Stomach smooth muscle (tissue), 2 donors: ENCODE measurements at regions not wholly inside any gene's neighbourhood (a gene's known extent, or its start where the extent isn't known, plus 50 kb on each side); places are given as distances from the start of the nearest gene placed in this dataset.

ENCODE experiments used
- H3K27ac ChIP-seq: one replicate; pipeline ENCODE4 v1.7.0; 2013; ENCODE audit warnings: mild to moderate bottlenecking, low read length, inconsistent platforms
- H3K27me3 ChIP-seq, 2 donors: one replicate each; pipeline ENCODE4 v1.7.0; 2013; ENCODE audit warnings: low read length in 2 of 2; ENCODE audit not compliant: insufficient read depth in 2 of 2, control insufficient read depth in 1 of 2
- H3K36me3 ChIP-seq, 2 donors: one replicate each; pipeline ENCODE4 v1.7.0; 2013; ENCODE audit warnings: low read length in 2 of 2; ENCODE audit not compliant: control insufficient read depth in 2 of 2, insufficient read depth in 2 of 2
- H3K4me1 ChIP-seq: one replicate; pipeline ENCODE4 v1.7.0; 2013; ENCODE audit warnings: low read length; ENCODE audit not compliant: control insufficient read depth, insufficient read depth
- H3K4me3 ChIP-seq, 2 donors: one replicate each; pipeline ENCODE4 v1.7.0; 2013; ENCODE audit warnings: low read length in 2 of 2
- H3K9ac ChIP-seq, 2 donors: one replicate each; pipeline ENCODE4 v1.7.0; 2013; ENCODE audit warnings: low read length in 2 of 2, mild to moderate bottlenecking in 1 of 2
- H3K9me3 ChIP-seq, 2 donors: one replicate each; pipeline ENCODE4 v1.7.0; 2013; ENCODE audit warnings: low read length in 2 of 2; ENCODE audit not compliant: control insufficient read depth in 2 of 2
- donor health status: healthy.
- donor health status: Pancreatic carcinoma.

- H3K4me1 ChIP-seq = no peaks in the 10 kb centered on the region
- no peaks in the 10 kb centered on the region for H3K27me3 ChIP-seq
- no peak overlapping the region for H3K9ac ChIP-seq
- no peaks in the 10 kb centered on the region for H3K9me3 ChIP-seq
- H3K27ac ChIP-seq = no peak overlapping the region
- no peak overlapping the region for H3K4me3 ChIP-seq
- H3K36me3 ChIP-seq = no peaks in the 10 kb centered on the region
These were observed 275.8 kb downstream of the FAT3 start for GRCh38 chr11:92500453-92500852.

- H3K4me1 ChIP-seq = no peaks in the 10 kb centered on the region
- H3K36me3 ChIP-seq = no peaks in the 10 kb centered on the region
- no peak overlapping the region for H3K27ac ChIP-seq
- H3K9ac ChIP-seq = no peak overlapping the region
- no peaks in the 10 kb centered on the region for H3K27me3 ChIP-seq
- H3K9me3 ChIP-seq = no peaks in the 10 kb centered on the region
- no peak overlapping the region for H3K4me3 ChIP-seq
These were observed 276.6 kb downstream of the FAT3 start for GRCh38 chr11:92501066-92501739.

- no peaks in the 10 kb centered on the region for H3K36me3 ChIP-seq
- no peaks in the 10 kb centered on the region for H3K4me1 ChIP-seq
- H3K4me3 ChIP-seq = no peak overlapping the region
- no peaks in the 10 kb centered on the region for H3K27me3 ChIP-seq
- no peak overlapping the region for H3K9ac ChIP-seq
- H3K27ac ChIP-seq = no peak overlapping the region
- H3K9me3 ChIP-seq = no peaks in the 10 kb centered on the region
These were observed 279.4 kb downstream of the FAT3 start for GRCh38 chr11:92504004-92504403.

- no peak overlapping the region for H3K27ac ChIP-seq
- no peak overlapping the region for H3K4me3 ChIP-seq
- no peaks in the 10 kb centered on the region for H3K36me3 ChIP-seq
- H3K27me3 ChIP-seq = no peaks in the 10 kb centered on the region
- no peak overlapping the region for H3K9ac ChIP-seq
- H3K9me3 ChIP-seq = no peaks in the 10 kb centered on the region
- H3K4me1 ChIP-seq = no peaks in the 10 kb centered on the region
These were observed 279.9 kb downstream of the FAT3 start for GRCh38 chr11:92504534-92504933.

- Histone ChIP-seq H3K9ac (no peak overlapping the region), H3K36me3 (no peaks in the 10 kb centered on the region), H3K9me3 (no peaks in the 10 kb centered on the region), H3K4me3 (no peak overlapping the region), H3K4me1 (no peaks in the 10 kb centered on the region), H3K27ac (no peak overlapping the region), H3K27me3 (no peaks in the 10 kb centered on the region)
These were observed 281.1 kb downstream of the FAT3 start for GRCh38 chr11:92505689-92506088.

- Histone ChIP-seq H3K36me3 (no peaks in the 10 kb centered on the region), H3K4me1 (no peaks in the 10 kb centered on the region), H3K27me3 (no peaks in the 10 kb centered on the region), H3K9ac (no peak overlapping the region), H3K27ac (no peak overlapping the region), H3K9me3 (no peaks in the 10 kb centered on the region), H3K4me3 (no peak overlapping the region)
These were observed 282.3 kb downstream of the FAT3 start for GRCh38 chr11:92506809-92507336.

- Histone ChIP-seq H3K9me3 (no peaks in the 10 kb centered on the region), H3K4me1 (no peaks in the 10 kb centered on the region), H3K27me3 (no peaks in the 10 kb centered on the region), H3K36me3 (no peaks in the 10 kb centered on the region), H3K4me3 (no peak overlapping the region), H3K27ac (no peak overlapping the region), H3K9ac (no peak overlapping the region)
These were observed 286.0 kb downstream of the FAT3 start for GRCh38 chr11:92510591-92510990.

- H3K4me1 ChIP-seq = no peaks in the 10 kb centered on the region
- H3K36me3 ChIP-seq = no peaks in the 10 kb centered on the region
- no peak overlapping the region for H3K4me3 ChIP-seq
- no peaks in the 10 kb centered on the region for H3K9me3 ChIP-seq
- no peaks in the 10 kb centered on the region for H3K27me3 ChIP-seq
- no peak overlapping the region for H3K27ac ChIP-seq
- no peak overlapping the region for H3K9ac ChIP-seq
These were observed 287.0 kb downstream of the FAT3 start for GRCh38 chr11:92511522-92512203.

- Histone ChIP-seq H3K4me1 (no peaks in the 10 kb centered on the region), H3K27me3 (no peaks in the 10 kb centered on the region), H3K9me3 (no peaks in the 10 kb centered on the region), H3K9ac (no peak overlapping the region), H3K36me3 (no peaks in the 10 kb centered on the region), H3K4me3 (no peak overlapping the region), H3K27ac (no peak overlapping the region)
These were observed 287.6 kb downstream of the FAT3 start for GRCh38 chr11:92512204-92512569.

- Histone ChIP-seq H3K9me3 (no peaks in the 10 kb centered on the region), H3K4me1 (no peaks in the 10 kb centered on the region), H3K9ac (no peak overlapping the region), H3K27ac (no peak overlapping the region), H3K27me3 (no peaks in the 10 kb centered on the region), H3K36me3 (no peaks in the 10 kb centered on the region), H3K4me3 (no peak overlapping the region)
These were observed 299.0 kb downstream of the FAT3 start for GRCh38 chr11:92523611-92524010.

- Histone ChIP-seq H3K9ac (no peak overlapping the region), H3K4me1 (no peaks in the 10 kb centered on the region), H3K27ac (no peak overlapping the region), H3K36me3 (no peaks in the 10 kb centered on the region), H3K4me3 (no peak overlapping the region), H3K27me3 (no peaks in the 10 kb centered on the region), H3K9me3 (no peaks in the 10 kb centered on the region)
These were observed 299.9 kb downstream of the FAT3 start for GRCh38 chr11:92524542-92524941.
